ENCODE measurements at regions not wholly inside any gene's neighbourhood (a gene's known extent, or its start where the extent isn't known, plus 50 kb on each side); places are given as distances from the start of the nearest gene placed in this dataset.

DNA sequence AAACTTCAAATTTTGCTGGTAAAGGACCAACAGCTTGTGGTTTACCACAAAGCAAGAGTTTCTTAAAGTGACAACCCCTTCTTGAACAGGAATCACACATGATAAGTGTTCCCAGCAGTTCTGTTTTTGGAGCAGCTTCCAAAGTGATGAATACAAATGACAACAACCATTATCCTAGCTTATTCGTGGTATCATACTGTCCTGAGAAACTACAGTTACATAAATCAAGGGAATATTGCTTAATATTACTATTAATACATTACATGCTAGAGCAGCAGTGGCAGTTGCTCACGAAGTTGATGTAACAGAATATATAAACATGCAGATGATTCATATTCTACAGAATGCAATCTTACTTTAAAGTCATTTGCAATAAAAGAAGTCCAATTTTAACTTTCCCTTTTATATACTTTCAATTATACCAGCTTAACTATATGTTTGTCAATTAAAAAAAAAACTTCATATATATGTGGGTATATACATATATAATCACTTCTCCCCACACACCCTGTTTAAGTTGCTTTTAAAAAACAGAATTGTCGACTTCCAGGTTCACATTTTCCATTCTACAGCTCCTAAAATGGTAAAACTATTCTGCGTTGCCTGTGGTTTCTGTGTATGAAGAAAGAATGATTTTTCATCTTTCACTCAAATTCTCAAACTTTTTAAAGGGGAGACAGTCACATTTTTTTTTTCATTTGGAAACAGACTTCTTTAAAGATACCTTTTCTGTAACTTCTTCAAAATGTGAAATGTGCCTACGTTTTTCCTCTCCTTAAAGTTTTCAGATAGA is 713.6 kb downstream of the TDRD15 start:
- no peak for TF ChIP-seq CTCF (IDR thresholded peaks at IDR 0.05)
- TF ChIP-seq POLR2AphosphoS5 (IDR thresholded peaks at IDR 0.05; ENCODE audit: insufficient read depth in 1 of 2, low read depth in 1 of 2), result no peak
- TF ChIP-seq POLR2A (IDR thresholded peaks at IDR 0.05), result no peak

All from vagina (tissue), 2 donors.